Psoas muscle (tissue), 7 donors: ENCODE measurements at regions not wholly inside any gene's neighbourhood (a gene's known extent, or its start where the extent isn't known, plus 50 kb on each side); places are given as distances from the start of the nearest gene placed in this dataset.

ENCODE experiments used
- ATAC-seq, 4 donors: fragments of 200-7000 bp; cut with Tn5 transposase; one replicate each; pipeline ENCODE4 v1.9.1; 2020; ENCODE audit warnings: moderate library complexity in 3 of 4, mild to moderate bottlenecking in 2 of 4
- DNase-seq, 2 donors: peaks; one replicate each; pipeline ENCODE4 v3.0.0-alpha.2; 2020
- H3K27ac ChIP-seq: fragments of 200-600 bp; one replicate; pipeline ENCODE4 v1.8.0; 2022
- H3K27me3 ChIP-seq, 3 donors: fragments of 200-600 bp in 1 of 3; one replicate each; pipeline versions ENCODE4 v1.6.1 to v1.8.0; 2013 to 2022; ENCODE audit warnings: low read length in 2 of 3, mild to moderate bottlenecking in 2 of 3, moderate library complexity in 1 of 3; ENCODE audit not compliant: insufficient read depth in 3 of 3
- H3K36me3 ChIP-seq, 2 donors: fragments of 200-600 bp in 1 of 2; one replicate each; pipeline versions ENCODE4 v1.6.1 to v1.8.0; 2013 to 2022; ENCODE audit warnings: low read depth in 1 of 2, mild to moderate bottlenecking in 1 of 2, moderate library complexity in 1 of 2; ENCODE audit not compliant: insufficient read depth in 1 of 2
- H3K4me1 ChIP-seq: fragments of 200-600 bp; one replicate; pipeline ENCODE4 v1.8.0; 2022
- H3K4me3 ChIP-seq: fragments of 200-600 bp; one replicate; pipeline ENCODE4 v1.8.0; 2022; ENCODE audit warnings: mild to moderate bottlenecking
- H3K9me3 ChIP-seq: fragments of 200-600 bp; one replicate; pipeline ENCODE4 v1.8.0; 2022
- WGBS, 3 donors: extraction: QIAGEN DNeasy Blood & Tissue Kit; methylation state at CpG; one replicate each; pipeline versions ENCODE4 v1.1.6 to v1.1.7; 2013; 5-methylcytosine and 5-hydroxymethylcytosine counted together
- intact Hi-C, 2 donors: fragments of 100-400 bp; cut with DNase I; formaldehyde crosslinking; loops; one replicate each; pipeline versions ENCODE4 v1.11.0 to v1.14.2; 2022
- TF ChIP-seq, protein P1 (sequence below): fragments of 200-600 bp; IDR thresholded peaks from one replicate; pipeline ENCODE4 v1.8.0; 2022; ENCODE audit warnings: antibody characterized with exemption
- donor health status: healthy with polysubstance abuse.
- donor health status: DM: no; HTN: no; CAD: no; lungs with moderate emphysema.
- donor health status: Bipolar disorder and iron deficiency.
- donor health status: healthy.
- donor health status: DM: yes; HTN: yes; CAD: no.
- donor health status: DM: no; HTN: no; CAD: no.
- donor health status: DM: yes; HTN: yes; CAD: no.

GRCh38 chr11:42528911-42529310 lies 782.9 kb upstream of the API5 start:
- Histone ChIP-seq H3K27ac (no peak overlapping the region), H3K9me3 (no peaks in the 10 kb centered on the region), H3K4me3 (no peak overlapping the region), H3K4me1 (no peaks in the 10 kb centered on the region), H3K36me3 (no peaks in the 10 kb centered on the region), H3K27me3 (no peaks in the 10 kb centered on the region)
- ATAC-seq (no peak), DNase-seq (no peak)
- 46 to 65% (median 48%) methylated on average over 2 of the region's 2 CpGs for WGBS, 3 donors
- TF ChIP-seq, protein P1, sequence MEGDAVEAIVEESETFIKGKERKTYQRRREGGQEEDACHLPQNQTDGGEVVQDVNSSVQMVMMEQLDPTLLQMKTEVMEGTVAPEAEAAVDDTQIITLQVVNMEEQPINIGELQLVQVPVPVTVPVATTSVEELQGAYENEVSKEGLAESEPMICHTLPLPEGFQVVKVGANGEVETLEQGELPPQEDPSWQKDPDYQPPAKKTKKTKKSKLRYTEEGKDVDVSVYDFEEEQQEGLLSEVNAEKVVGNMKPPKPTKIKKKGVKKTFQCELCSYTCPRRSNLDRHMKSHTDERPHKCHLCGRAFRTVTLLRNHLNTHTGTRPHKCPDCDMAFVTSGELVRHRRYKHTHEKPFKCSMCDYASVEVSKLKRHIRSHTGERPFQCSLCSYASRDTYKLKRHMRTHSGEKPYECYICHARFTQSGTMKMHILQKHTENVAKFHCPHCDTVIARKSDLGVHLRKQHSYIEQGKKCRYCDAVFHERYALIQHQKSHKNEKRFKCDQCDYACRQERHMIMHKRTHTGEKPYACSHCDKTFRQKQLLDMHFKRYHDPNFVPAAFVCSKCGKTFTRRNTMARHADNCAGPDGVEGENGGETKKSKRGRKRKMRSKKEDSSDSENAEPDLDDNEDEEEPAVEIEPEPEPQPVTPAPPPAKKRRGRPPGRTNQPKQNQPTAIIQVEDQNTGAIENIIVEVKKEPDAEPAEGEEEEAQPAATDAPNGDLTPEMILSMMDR = no peak
- intact Hi-C loops = no loop called here

DNA sequence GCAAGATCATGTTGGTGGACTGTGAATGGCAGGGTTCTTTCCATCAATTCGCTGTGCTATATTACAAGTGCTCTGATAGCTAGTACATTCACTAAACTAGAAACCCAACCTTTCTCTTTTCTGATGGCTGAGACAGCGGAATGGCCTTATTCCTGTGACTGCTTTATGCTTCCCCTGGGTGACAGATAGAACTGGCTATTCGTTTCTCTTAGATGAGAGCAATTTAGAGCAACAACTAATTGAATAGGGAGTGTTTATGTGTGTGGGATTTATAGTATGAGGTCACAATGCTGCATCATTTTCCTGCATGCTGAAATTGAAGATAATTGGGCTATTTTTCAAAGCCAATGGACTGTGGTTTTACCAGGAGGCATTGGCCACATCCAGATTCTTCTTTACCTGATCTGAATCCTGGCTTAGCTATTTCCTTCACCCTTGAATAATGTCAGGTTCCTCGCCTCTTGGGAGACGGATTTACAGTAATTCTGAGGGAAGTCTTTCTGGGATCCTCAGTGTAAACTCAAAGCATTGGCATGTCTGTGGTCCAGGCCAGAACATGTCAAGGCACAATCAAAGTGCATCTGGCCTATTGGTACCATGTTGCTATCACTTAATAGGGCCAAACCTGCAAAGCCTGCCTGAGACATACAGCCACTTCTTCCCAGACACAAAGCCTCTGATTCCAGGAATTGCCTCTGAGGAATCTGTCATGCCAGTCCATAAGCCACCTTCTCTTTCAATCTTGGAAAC lies 775.0 kb upstream of the API5 start:
- intact Hi-C loops = no loop called here
- no peak for ATAC-seq
- Histone ChIP-seq H3K4me3 (no peak overlapping the region), H3K27ac (no peak overlapping the region), H3K9me3 (no peaks in the 10 kb centered on the region), H3K27me3 (no peaks in the 10 kb centered on the region), H3K4me1 (no peaks in the 10 kb centered on the region), H3K36me3 (no peaks in the 10 kb centered on the region)
- TF ChIP-seq, protein P1 = no peak
- no peak for DNase-seq
- 73 to 78% (median 74%) methylated on average over 5 of the region's 5 CpGs for WGBS, 3 donors

DNA sequence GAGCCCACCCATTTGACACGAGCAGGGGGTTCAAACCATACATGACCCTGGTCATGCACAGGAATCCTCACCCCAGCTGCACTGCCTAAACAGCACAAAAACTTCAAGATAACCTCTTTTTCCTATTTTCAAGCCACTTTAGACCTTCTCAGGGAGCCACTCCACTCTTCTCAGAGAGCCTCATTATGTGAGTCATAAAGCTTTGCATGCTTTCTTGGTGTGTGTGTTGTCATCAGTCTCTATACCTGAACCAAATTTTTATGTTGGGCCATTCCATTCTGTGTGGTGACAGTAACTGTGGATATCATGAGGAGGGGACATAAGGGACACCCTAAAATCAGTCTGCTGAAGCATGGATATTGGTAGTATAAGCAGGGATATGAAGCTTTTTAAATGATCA lies 769.5 kb upstream of the API5 start:
- intact Hi-C loops = no loop called here
- DNase-seq (no peak), ATAC-seq (no peak)
- whole genome bisulfite sequencing, 3 donors = 64 to 74% (median 66%) methylated on average over 1 of the region's 1 CpG
- Histone ChIP-seq H3K4me3 (no peak overlapping the region), H3K4me1 (no peaks in the 10 kb centered on the region), H3K27ac (no peak overlapping the region), H3K9me3 (no peaks in the 10 kb centered on the region), H3K36me3 (no peaks in the 10 kb centered on the region), H3K27me3 (no peaks in the 10 kb centered on the region)
- TF ChIP-seq, protein P1 = no peak

DNA sequence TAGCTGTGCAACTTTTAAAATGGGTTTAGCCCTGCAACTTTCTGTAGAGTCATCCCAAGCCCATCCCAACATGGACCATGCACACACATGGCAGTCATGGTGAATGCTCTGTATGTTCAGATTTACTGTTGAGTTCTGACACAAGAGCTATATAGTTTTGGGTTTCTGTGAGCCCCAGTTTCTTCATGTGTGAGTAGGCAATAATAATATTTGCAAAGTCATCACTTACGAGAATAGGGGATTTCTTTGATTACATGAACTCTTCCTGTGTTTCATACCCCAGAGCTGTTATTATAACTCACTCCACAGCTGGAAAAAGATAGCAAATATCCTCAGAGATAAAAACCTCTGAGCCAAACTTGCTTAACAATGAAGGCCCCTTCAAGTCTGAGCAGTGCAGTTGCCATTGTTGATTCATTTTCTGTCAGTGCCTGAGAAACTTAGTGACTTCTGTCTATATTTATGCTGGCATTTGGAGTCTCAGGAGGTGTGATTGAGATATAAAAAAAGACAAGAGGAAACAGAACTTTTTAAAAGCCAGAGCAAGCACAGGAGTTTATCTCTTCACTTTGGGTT lies 767.9 kb upstream of the API5 start:
- TF ChIP-seq, protein P1 = no peak
- Histone ChIP-seq H3K4me3 (no peak overlapping the region), H3K4me1 (no peaks in the 10 kb centered on the region), H3K27me3 (no peaks in the 10 kb centered on the region), H3K36me3 (no peaks in the 10 kb centered on the region), H3K9me3 (no peaks in the 10 kb centered on the region), H3K27ac (no peak overlapping the region)
- intact Hi-C loops = no loop called here
- 44 to 65% (median 47%) methylated on average over 1 of the region's 1 CpG for WGBS, 3 donors
- DNase-seq (no peak), ATAC-seq (no peak)
